SU-DHL-6 (cell line): ENCODE measurements at regions not wholly inside any gene's neighbourhood (a gene's known extent, or its start where the extent isn't known, plus 50 kb on each side); places are given as distances from the start of the nearest gene placed in this dataset.

Source experiments
- H2AFZ ChIP-seq: fragments of 200-600 bp; sonication (generic); 2 replicates; pipeline ENCODE4 v1.6.1; 2014; ENCODE audit warnings: low read depth, mild to moderate bottlenecking, moderate library complexity, mixed read lengths, antibody characterized with exemption, low read length; ENCODE audit not compliant: severe bottlenecking
- H3F3A ChIP-seq: fragments of 200-600 bp; shearing (Covaris generic); 2 replicates; pipeline ENCODE4 v1.6.0; 2016; ENCODE audit warnings: antibody characterized with exemption, mild to moderate bottlenecking; ENCODE audit not compliant: insufficient read depth
- H3K27ac ChIP-seq: fragments of 200-600 bp; sonication (generic); 2 replicates; pipeline ENCODE4 v1.5.1; 2016; ENCODE audit warnings: low read depth, mild to moderate bottlenecking, low read length, moderate library complexity, mixed read lengths
- H3K27me3 ChIP-seq: fragments of 200-600 bp; sonication (generic), shearing (Covaris generic); 2 replicates; pipeline ENCODE4 v1.6.0; 2014; ENCODE audit warnings: mild to moderate bottlenecking, low read length
- H3K36me3 ChIP-seq: fragments of 200-600 bp; sonication (generic); 2 replicates; pipeline ENCODE4 v1.6.1; 2014; ENCODE audit warnings: mild to moderate bottlenecking, low read length, mixed read lengths
- H3K4me2 ChIP-seq: fragments of 300-600, 200-600 bp; shearing (Covaris generic), sonication (generic); 2 replicates; pipeline ENCODE4 v1.6.0; 2014; ENCODE audit warnings: low read length, low read depth, mild to moderate bottlenecking; ENCODE audit not compliant: poor library complexity, severe bottlenecking
- H3K4me3 ChIP-seq: fragments of 200-600 bp; sonication (generic); 2 replicates; pipeline ENCODE4 v1.5.1; 2014; ENCODE audit warnings: antibody characterized with exemption, low read length, mild to moderate bottlenecking, mixed read lengths; ENCODE audit not compliant: insufficient read depth, poor library complexity, severe bottlenecking
- H3K79me2 ChIP-seq: fragments of 200-600 bp; sonication (generic); 2 replicates; pipeline ENCODE4 v1.6.1; 2014; ENCODE audit warnings: mild to moderate bottlenecking, low read length, moderate library complexity; ENCODE audit not compliant: insufficient read depth
- H3K9ac ChIP-seq: fragments of 200-600 bp; sonication (generic); 2 replicates; pipeline ENCODE4 v1.7.0; 2014; ENCODE audit warnings: mild to moderate bottlenecking, low read length
- H3K9me2 ChIP-seq: fragments of 200-600 bp; sonication (generic); replicated peaks from 2 replicates; pipeline ENCODE4 v1.6.1; 2014; ENCODE audit warnings: low read length; ENCODE audit not compliant: insufficient read depth
- H3K9me3 ChIP-seq: fragments of 200-600 bp; sonication (generic); 2 replicates; pipeline ENCODE4 v1.6.1; 2014; ENCODE audit warnings: low read length, mixed read lengths; ENCODE audit not compliant: insufficient read depth
- H4K20me1 ChIP-seq: fragments of 200-600 bp; sonication (generic); 2 replicates; pipeline ENCODE4 v1.6.1; 2014; ENCODE audit warnings: low read depth, mild to moderate bottlenecking, antibody characterized with exemption, low read length, moderate library complexity, mixed read lengths
- CTCF ChIP-seq: fragments of 200-600 bp; sonication (generic); IDR thresholded peaks from one replicate; pipeline ENCODE4 v1.5.1; 2017; ENCODE audit warnings: antibody characterized with exemption, mild to moderate bottlenecking, low read length, moderate library complexity; ENCODE audit not compliant: insufficient read depth, poor library complexity, severe bottlenecking
- EZH2phosphoT487 ChIP-seq: fragments of 200-600 bp; sonication (generic), shearing (Covaris generic); conservative IDR thresholded peaks from 2 replicates; pipeline ENCODE4 v1.6.1; 2018; ENCODE audit warnings: mild to moderate bottlenecking, antibody characterized with exemption, low read length, moderate library complexity, mixed read lengths

- Histone ChIP-seq H3K27ac (no peak overlapping the region), H3K9me3 (no peaks in the 10 kb centered on the region), H4K20me1 (no peaks in the 10 kb centered on the region), H3K27me3 (no peaks in the 10 kb centered on the region), H3K4me2 (no peak overlapping the region), H3F3A (no peaks in the 10 kb centered on the region), H3K9ac (no peak overlapping the region), H3K4me3 (no peak overlapping the region), H2AFZ (no peak overlapping the region), H3K36me3 (no peaks in the 10 kb centered on the region), H3K9me2 (no peaks in the 10 kb centered on the region), H3K79me2 (no peaks in the 10 kb centered on the region)
- TF ChIP-seq EZH2phosphoT487 (no peak), CTCF (no peak)
Measured at GRCh38 chr4:170748975-170749374, 659.2 kb upstream of the AADAT start.

GRCh38 chr4:170743633-170744032, 653.9 kb upstream of the AADAT start:
- Histone ChIP-seq H3K4me2 (no peak overlapping the region), H3K9ac (no peak overlapping the region), H3K27me3 (no peaks in the 10 kb centered on the region), H3F3A (no peaks in the 10 kb centered on the region), H3K4me3 (no peak overlapping the region), H3K9me3 (no peaks in the 10 kb centered on the region), H3K36me3 (no peaks in the 10 kb centered on the region), H3K9me2 (no peaks in the 10 kb centered on the region), H3K27ac (no peak overlapping the region), H2AFZ (no peak overlapping the region), H3K79me2 (no peaks in the 10 kb centered on the region), H4K20me1 (no peaks in the 10 kb centered on the region)
- no peak for TF ChIP-seq CTCF
- no peak for TF ChIP-seq EZH2phosphoT487

- Histone ChIP-seq H3K9ac (no peak overlapping the region), H3K9me2 (no peaks in the 10 kb centered on the region), H4K20me1 (no peaks in the 10 kb centered on the region), H3K27me3 (no peaks in the 10 kb centered on the region), H3K4me2 (no peak overlapping the region), H3K4me3 (no peak overlapping the region), H3F3A (no peaks in the 10 kb centered on the region), H3K27ac (no peak overlapping the region), H2AFZ (no peak overlapping the region), H3K79me2 (no peaks in the 10 kb centered on the region), H3K36me3 (no peaks in the 10 kb centered on the region), H3K9me3 (no peaks in the 10 kb centered on the region)
- TF ChIP-seq EZH2phosphoT487 (no peak), CTCF (no peak)
Measured at GRCh38 chr4:170741856-170742255, 652.1 kb upstream of the AADAT start.
